Naive B cell (primary cell): ENCODE measurements at regions not wholly inside any gene's neighbourhood (a gene's known extent, or its start where the extent isn't known, plus 50 kb on each side); places are given as distances from the start of the nearest gene placed in this dataset.
"Not testable (repeated sequence)": the region's sequence is repeated elsewhere in the genome, so short reads cannot be mapped to it uniquely, and the experiment has no call there.

Experiments
- ATAC-seq, 2 donors: fragments of 150-1000 bp; cut with Tn5 transposase; 2 replicates each; pipeline ENCODE4 v1.10.0; 2021; ENCODE audit warnings: low read depth in 2 of 2, mild to moderate bottlenecking in 2 of 2, moderate library complexity in 2 of 2
- DNase-seq: peaks from one replicate; pipeline ENCODE4 v3.0.0; 2022
- H3K27ac Mint-ChIP-seq, 6 donors: one replicate each; pipeline ENCODE4 v1.8.0; 2020 to 2022; ENCODE audit warnings: mild to moderate bottlenecking in 6 of 6, mixed read lengths in 6 of 6, moderate library complexity in 5 of 6, inconsistent platforms in 2 of 6
- H3K27me3 Mint-ChIP-seq, 3 donors: one replicate each; pipeline ENCODE4 v1.8.0; 2021 to 2022; ENCODE audit warnings: mixed read lengths in 3 of 3, mild to moderate bottlenecking in 1 of 3
- H3K36me3 Mint-ChIP-seq, 2 donors: one replicate each; pipeline ENCODE4 v1.8.0; 2020 to 2022; ENCODE audit warnings: mixed read lengths in 2 of 2, inconsistent platforms in 1 of 2, mild to moderate bottlenecking in 1 of 2
- H3K4me1 Mint-ChIP-seq, 3 donors: one replicate each; pipeline ENCODE4 v1.8.0; 2020 to 2022; ENCODE audit warnings: mixed read lengths in 3 of 3, inconsistent platforms in 1 of 3, mild to moderate bottlenecking in 1 of 3, moderate library complexity in 1 of 3
- H3K4me3 Mint-ChIP-seq, 8 donors: one replicate each; pipeline ENCODE4 v1.8.0; 2020 to 2022; ENCODE audit warnings: mild to moderate bottlenecking in 8 of 8, mixed read lengths in 8 of 8, moderate library complexity in 8 of 8, inconsistent platforms in 2 of 8
- H3K9me3 Mint-ChIP-seq, 7 donors: one replicate each; pipeline ENCODE4 v1.8.0; 2020 to 2022; ENCODE audit warnings: mixed read lengths in 7 of 7, mild to moderate bottlenecking in 5 of 7, inconsistent platforms in 2 of 7, moderate library complexity in 1 of 7

- H3K27me3 Mint-ChIP-seq, result peaks cover 0 to 6% (median 3%) of the 10 kb centered on the region in 3 donors
- no peaks in the 10 kb centered on the region for H3K9me3 Mint-ChIP-seq
- peaks cover 2 to 8% (median 4%) of the 10 kb centered on the region in 3 donors for H3K4me1 Mint-ChIP-seq
- no peak overlapping the region for H3K27ac Mint-ChIP-seq
- no peak for ATAC-seq
- H3K36me3 Mint-ChIP-seq, result no peaks in the 10 kb centered on the region
- DNase-seq, result no peak
- H3K4me3 Mint-ChIP-seq, result no peak overlapping the region
Observed at GRCh38 chr12:75704208-75704607, 192.8 kb upstream of the KRR1 start.

DNA sequence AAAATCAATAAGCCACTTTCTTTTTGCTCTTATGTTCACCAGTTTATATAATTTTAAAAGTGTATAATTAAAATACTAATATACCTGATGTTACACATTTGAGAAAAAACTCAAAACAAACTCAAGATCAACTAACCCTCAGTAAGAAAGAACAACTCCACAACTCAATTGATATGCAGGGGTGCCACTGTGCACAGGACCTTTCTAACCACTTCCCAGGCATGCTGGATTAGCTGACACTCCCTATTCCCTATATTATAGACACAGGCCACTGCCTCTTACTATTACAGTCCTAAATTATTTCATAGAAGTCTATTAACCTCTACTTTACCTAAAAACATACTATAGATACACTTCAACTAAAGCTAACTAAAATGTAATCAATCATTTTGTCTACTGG is 191.7 kb upstream of the KRR1 start:
- no peaks in the 10 kb centered on the region for H3K36me3 Mint-ChIP-seq
- DNase-seq, result no peak
- H3K4me3 Mint-ChIP-seq, result no peak overlapping the region
- no peak overlapping the region for H3K27ac Mint-ChIP-seq
- no peaks in the 10 kb centered on the region for H3K9me3 Mint-ChIP-seq
- H3K4me1 Mint-ChIP-seq, result peaks cover 2 to 8% (median 4%) of the 10 kb centered on the region in 3 donors
- peaks cover 0 to 6% (median 0%) of the 10 kb centered on the region in 3 donors for H3K27me3 Mint-ChIP-seq
- ATAC-seq, result no peak

DNA sequence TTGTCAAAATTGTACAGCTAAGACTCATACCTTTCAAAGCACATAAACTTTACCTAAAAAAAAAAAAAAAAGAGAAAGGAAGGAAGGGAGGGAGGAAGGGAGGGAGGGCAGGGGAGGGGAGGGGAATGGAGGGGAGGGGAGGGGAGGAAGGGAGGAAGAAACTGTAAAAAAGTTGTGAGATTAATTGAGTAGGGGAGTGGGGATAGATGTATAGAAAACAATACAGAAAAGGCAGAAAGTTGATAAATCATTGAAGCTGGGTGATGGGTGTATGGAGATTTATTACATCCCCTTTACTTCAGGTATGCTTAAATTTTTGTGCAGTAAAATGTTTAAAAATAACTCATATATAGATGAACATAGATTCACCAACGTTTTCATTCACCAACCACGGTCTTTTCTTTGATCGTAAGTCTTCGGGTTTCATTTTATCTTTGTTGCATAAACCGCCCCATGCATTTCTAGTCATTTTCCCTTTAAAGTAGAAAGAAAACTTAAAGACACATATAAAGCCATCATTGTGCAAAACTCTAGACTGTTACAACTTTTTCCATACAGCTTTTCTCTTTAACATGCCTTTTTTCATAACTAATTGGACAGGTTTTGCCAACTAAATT is 191.2 kb upstream of the KRR1 start:
- H3K36me3 Mint-ChIP-seq, result no peaks in the 10 kb centered on the region
- peaks cover 2 to 8% (median 4%) of the 10 kb centered on the region in 3 donors for H3K4me1 Mint-ChIP-seq
- no peak overlapping the region for H3K27ac Mint-ChIP-seq
- no peak overlapping the region for H3K4me3 Mint-ChIP-seq
- H3K9me3 Mint-ChIP-seq, result no peaks in the 10 kb centered on the region
- no peak for ATAC-seq
- H3K27me3 Mint-ChIP-seq, result peaks cover 0 to 6% (median 0%) of the 10 kb centered on the region in 3 donors
- no peak for DNase-seq

GRCh38 chr12:75701859-75702258 is 190.4 kb upstream of the KRR1 start:
- Mint-ChIP-seq H3K27me3 (peaks cover 0 to 6% (median 0%) of the 10 kb centered on the region in 3 donors), H3K9me3 (no peaks in the 10 kb centered on the region), H3K4me1 (peaks cover 2 to 7% (median 3%) of the 10 kb centered on the region in 3 donors), H3K27ac (no peak overlapping the region), H3K4me3 (no peak overlapping the region), H3K36me3 (no peaks in the 10 kb centered on the region)
- DNase-seq (no peak), ATAC-seq (no peak)

DNA sequence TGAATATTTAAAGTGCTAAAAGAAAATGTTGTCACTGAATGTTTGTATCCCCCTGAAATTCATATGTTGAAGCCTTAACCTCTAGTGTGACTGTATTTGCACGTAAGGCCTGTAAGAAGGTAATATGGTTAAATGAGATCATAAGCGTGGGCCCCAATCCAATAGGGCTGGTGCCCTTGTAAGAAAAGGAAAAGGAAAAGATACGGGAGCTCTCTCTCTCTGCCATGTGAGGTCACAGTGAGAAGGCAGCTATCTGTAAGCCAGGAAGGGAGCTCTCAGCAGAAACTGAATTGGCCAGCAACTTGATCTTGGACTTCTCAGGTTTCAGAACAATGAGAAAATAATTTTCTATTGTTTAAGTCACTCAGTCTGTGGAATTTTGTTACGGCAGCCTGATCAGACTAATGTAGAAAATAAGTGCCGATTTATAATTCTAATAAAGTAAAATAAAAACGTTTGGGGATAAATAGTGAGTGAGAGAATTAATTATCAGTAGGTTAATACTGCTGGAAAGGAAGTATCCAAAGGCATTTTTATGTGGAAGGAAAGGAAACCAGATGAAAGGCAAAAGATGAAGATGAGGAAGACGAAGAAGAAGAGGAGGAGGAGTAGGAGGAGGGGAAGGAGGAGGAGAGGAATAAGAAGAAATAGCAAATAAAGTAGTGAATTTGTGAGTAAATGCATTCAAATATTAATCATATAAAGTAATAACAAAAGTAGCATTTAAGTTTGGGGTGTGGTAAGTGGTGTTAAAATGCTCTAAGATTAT is 188.5 kb upstream of the KRR1 start:
- Mint-ChIP-seq H3K4me3 (no peak overlapping the region), H3K27me3 (peaks cover 0 to 6% (median under 1%) of the 10 kb centered on the region in 3 donors), H3K9me3 (no peaks in the 10 kb centered on the region), H3K4me1 (no peaks in the 10 kb centered on the region), H3K36me3 (no peaks in the 10 kb centered on the region), H3K27ac (no peak overlapping the region)
- no peak for ATAC-seq
- DNase-seq, result no peak

DNA sequence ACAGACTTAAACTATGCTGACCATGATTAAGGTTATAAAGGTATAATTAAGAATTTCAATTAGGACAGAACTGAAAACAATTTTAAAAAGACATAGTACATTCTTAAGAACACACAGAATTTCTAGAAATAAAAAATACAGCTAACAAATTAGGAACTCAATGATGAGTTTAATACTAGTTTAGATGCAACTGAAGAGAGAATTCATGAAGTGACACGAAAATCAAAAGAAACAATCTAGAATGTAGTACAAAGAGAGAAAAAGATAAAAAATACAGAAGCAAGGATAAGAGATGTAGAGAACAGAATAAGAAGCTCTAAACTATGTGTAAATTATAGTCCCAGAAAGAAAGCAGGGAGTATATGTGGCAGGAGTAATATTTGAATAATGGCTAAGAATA is 187.8 kb upstream of the KRR1 start:
- no peak for ATAC-seq
- no peak overlapping the region for H3K27ac Mint-ChIP-seq
- peaks cover 0 to 9% (median 7%) of the 10 kb centered on the region in 3 donors for H3K27me3 Mint-ChIP-seq
- no peaks in the 10 kb centered on the region for H3K4me1 Mint-ChIP-seq
- DNase-seq, result no peak
- no peaks in the 10 kb centered on the region for H3K36me3 Mint-ChIP-seq
- H3K9me3 Mint-ChIP-seq, result no peaks in the 10 kb centered on the region
- no peak overlapping the region for H3K4me3 Mint-ChIP-seq

GRCh38 chr12:75698052-75698451 is 186.6 kb upstream of the KRR1 start:
- no peaks in the 10 kb centered on the region for H3K4me1 Mint-ChIP-seq
- H3K36me3 Mint-ChIP-seq, result no peaks in the 10 kb centered on the region
- DNase-seq (no peak), ATAC-seq (no peak)
- no peak overlapping the region for H3K4me3 Mint-ChIP-seq
- no peaks in the 10 kb centered on the region for H3K9me3 Mint-ChIP-seq
- H3K27me3 Mint-ChIP-seq, result peaks cover 0 to 13% (median 13%) of the 10 kb centered on the region in 3 donors
- no peak overlapping the region for H3K27ac Mint-ChIP-seq

DNA sequence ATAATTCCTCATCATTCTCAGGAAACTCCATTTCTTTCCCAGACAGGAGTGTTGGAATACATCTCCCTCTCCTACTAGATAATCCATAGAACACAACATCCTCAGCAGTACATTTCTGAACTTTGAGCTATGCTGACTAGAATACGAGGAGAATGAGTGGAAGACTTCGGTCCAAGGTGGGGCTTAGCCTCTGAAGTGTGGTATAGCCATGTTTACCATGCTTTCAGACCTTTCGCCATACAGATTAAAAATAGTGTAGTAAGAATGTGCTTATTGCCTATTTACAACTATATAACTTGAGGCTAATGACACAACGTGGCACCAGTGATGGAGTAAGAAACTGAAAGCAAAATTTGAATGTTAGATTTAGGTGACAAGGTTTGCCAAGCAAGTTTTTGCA is 184.5 kb upstream of the KRR1 start:
- H3K9me3 Mint-ChIP-seq, result no peaks in the 10 kb centered on the region
- no peak for DNase-seq
- no peak overlapping the region for H3K27ac Mint-ChIP-seq
- peaks cover 0 to 13% (median 13%) of the 10 kb centered on the region in 3 donors for H3K27me3 Mint-ChIP-seq
- H3K4me3 Mint-ChIP-seq, result no peak overlapping the region
- no peaks in the 10 kb centered on the region for H3K36me3 Mint-ChIP-seq
- no peaks in the 10 kb centered on the region for H3K4me1 Mint-ChIP-seq
- ATAC-seq, result no peak

GRCh38 chr12:75694534-75695268 is 183.3 kb upstream of the KRR1 start:
- Mint-ChIP-seq H3K4me3 (no peak overlapping the region), H3K4me1 (no peaks in the 10 kb centered on the region), H3K27me3 (peaks cover 0 to 13% (median 13%) of the 10 kb centered on the region in 3 donors), H3K27ac (no peak overlapping the region), H3K9me3 (no peaks in the 10 kb centered on the region), H3K36me3 (no peaks in the 10 kb centered on the region)
- DNase-seq (no peak), ATAC-seq (no peak)

DNA sequence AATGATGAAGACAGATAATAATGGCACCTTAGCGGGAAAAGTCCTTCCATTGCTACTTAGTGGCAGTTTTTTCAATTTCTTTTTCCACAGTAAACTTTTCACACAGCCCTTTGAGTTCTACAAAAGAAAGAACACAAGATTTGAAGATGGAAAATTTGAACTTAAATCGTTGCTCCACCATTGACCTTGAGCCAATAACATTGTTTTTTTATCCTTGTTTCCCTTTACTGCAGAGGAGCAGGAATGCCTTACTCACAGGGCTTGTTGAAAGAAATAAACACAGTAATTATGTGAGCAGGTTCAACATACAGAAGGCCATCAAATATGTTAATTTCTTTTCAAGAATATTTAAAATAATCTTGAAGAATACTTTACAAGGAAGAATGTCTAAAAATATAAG is 181.5 kb upstream of the KRR1 start:
- no peaks in the 10 kb centered on the region for H3K4me1 Mint-ChIP-seq
- H3K27me3 Mint-ChIP-seq, result peaks cover 0 to 13% (median 7%) of the 10 kb centered on the region in 3 donors
- no peak overlapping the region for H3K4me3 Mint-ChIP-seq
- no peak for ATAC-seq
- no peak overlapping the region for H3K27ac Mint-ChIP-seq
- H3K36me3 Mint-ChIP-seq, result no peaks in the 10 kb centered on the region
- no peaks in the 10 kb centered on the region for H3K9me3 Mint-ChIP-seq
- no peak for DNase-seq

DNA sequence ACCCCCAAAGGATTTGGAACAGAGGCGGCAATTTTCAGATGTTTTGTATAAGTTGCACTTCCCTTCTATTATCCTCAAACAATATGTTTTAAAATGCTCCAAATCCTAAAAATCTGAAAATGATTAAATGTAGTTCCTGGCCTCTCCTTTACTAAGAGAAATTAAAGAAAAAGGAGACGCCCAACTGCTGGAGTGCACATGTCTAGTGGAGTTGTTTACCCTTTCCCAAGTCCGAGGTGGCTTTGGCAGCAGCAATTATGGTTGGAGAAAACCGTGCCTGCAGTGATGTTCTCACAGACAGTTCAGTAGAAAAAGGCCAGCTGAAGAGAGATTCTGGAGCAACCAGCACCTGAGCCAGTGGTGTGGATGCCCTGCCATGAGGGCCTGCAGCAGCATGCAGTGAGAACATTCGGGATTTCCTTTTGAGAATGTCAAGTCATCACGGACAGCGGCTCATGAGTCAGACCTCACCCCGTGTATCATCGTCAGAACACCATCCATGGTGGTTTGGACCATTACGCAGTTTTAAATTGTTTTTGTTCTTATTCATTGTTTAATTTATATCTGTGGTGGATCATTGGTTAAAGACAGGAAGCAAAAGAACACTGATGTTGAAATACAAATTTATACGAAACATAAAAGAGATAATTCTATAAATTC is 179.0 kb upstream of the KRR1 start:
- no peak for ATAC-seq
- Mint-ChIP-seq H3K9me3 (no peaks in the 10 kb centered on the region), H3K4me3 (no peak overlapping the region), H3K27ac (no peak overlapping the region), H3K27me3 (peaks cover 0 to 13% (median 11%) of the 10 kb centered on the region in 3 donors), H3K4me1 (no peaks in the 10 kb centered on the region), H3K36me3 (no peaks in the 10 kb centered on the region)
- no peak for DNase-seq

DNA sequence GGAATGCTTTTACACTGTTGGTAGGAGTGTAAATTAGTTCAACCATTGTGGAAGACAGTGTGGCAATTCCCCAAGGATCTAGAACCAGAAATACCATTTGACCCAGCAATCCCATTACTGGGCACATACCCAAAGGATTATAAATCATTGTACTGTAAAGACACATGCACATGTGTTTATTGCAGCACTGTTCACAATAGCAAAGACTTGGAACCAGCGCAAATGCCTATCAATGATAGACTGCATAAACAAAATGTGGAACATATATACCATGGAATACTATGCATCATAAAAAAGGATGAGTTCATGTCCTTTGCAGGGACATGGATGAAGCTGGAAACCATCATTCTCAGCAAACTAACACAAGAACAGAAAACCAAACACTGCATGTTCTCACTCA is 174.8 kb upstream of the KRR1 start:
- H3K36me3 Mint-ChIP-seq, H3K27ac Mint-ChIP-seq: not testable (repeated sequence)

DNA sequence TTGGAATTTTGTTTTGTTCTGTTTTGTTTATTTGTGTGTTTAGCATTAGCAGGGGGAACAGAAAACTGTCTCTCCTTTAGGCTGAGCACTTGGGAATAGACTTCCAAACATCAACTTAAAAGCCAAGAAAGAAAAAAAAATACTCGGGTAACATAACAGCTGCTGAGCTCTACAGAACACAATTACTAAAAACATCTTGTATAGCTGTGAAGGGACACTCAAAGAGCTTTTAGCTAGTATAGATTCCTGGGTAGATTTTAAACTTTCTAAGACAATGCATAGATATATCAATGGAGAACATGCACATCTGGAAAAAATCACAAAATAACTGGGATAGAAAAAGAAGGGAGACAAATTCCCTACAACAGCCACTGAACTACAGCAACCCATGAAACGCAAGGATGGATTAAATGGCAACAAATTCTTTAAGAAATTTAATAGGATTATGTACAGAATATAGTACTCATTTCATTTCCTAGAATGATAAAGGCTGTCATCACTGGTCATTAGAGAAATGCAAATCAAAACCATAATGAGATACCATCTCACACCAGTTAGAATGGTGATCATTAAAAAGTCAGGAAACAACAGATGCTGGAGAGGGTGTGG is 174.3 kb upstream of the KRR1 start:
- Mint-ChIP-seq H3K4me3 (no peak overlapping the region), H3K36me3 (no peaks in the 10 kb centered on the region), H3K4me1 (no peaks in the 10 kb centered on the region)

More for the DNA sequence above, 174.8 kb upstream of the KRR1 start:
- ATAC-seq, H3K4me3 Mint-ChIP-seq, H3K4me1 Mint-ChIP-seq, H3K27me3 Mint-ChIP-seq, DNase-seq: not testable (repeated sequence)
- H3K9me3 Mint-ChIP-seq, result peaks cover 0 to 11% (median 3%) of the 10 kb centered on the region in 7 donors

More for the DNA sequence above, 174.3 kb upstream of the KRR1 start:
- H3K27me3 Mint-ChIP-seq, result peaks cover 0 to 4% (median 0%) of the 10 kb centered on the region in 3 donors
- DNase-seq (no peak), ATAC-seq (no peak)
- no peak overlapping the region for H3K27ac Mint-ChIP-seq
- H3K9me3 Mint-ChIP-seq, result peaks cover 0 to 14% (median 3%) of the 10 kb centered on the region in 7 donors
